HEK293 (cell line): ENCODE measurements at regions not wholly inside any gene's neighbourhood (a gene's known extent, or its start where the extent isn't known, plus 50 kb on each side); places are given as distances from the start of the nearest gene placed in this dataset.

ENCODE experiments used
- CTCF ChIA-PET: fragments of 350-600 bp; formaldehyde crosslinking; extraction: SDS; loops from one replicate; lab custom pipeline; 2021; ENCODE audit warnings: antibody characterized with exemption; lab: Yijun Ruan, JAX
- POLR2A ChIA-PET: fragments of 300-600 bp; formaldehyde crosslinking; extraction: SDS; loops from one replicate; lab custom pipeline; 2020; ENCODE audit warnings: antibody characterized with exemption, inconsistent platforms; lab: Yijun Ruan, JAX
- H3K27ac ChIP-seq: fragments of 200-500 bp; sonication (Bioruptor generic); 2 replicates; pipeline ENCODE4 v1.5.1; 2014; ENCODE audit warnings: low read depth, low read length, control low read depth, inconsistent platforms; ENCODE audit errors: extremely low read depth
- H3K36me3 ChIP-seq, 2 experiments: fragments of 200-500 bp in 1 of 2; sonication (Bioruptor generic) in 1 of 2; 1 replicate in 1 of 2; 2 replicates in 1 of 2; pipeline ENCODE4 v1.5.1; 2014 to 2017; ENCODE audit warnings: inconsistent platforms in 2 of 2, low read length in 2 of 2; ENCODE audit not compliant: control insufficient read depth in 2 of 2, insufficient read depth in 1 of 2
- H3K4me1 ChIP-seq: fragments of 200-500 bp; sonication (Bioruptor generic); 2 replicates; pipeline ENCODE4 v1.5.1; 2014; ENCODE audit warnings: mild to moderate bottlenecking, low read length, inconsistent platforms; ENCODE audit not compliant: control insufficient read depth, insufficient read depth
- H3K4me3 ChIP-seq: 2 replicates; pipeline ENCODE4 v1.5.1; 2011; ENCODE audit warnings: low read depth, mild to moderate bottlenecking, control low read depth, low read length, moderate library complexity
- H3K9me3 ChIP-seq: fragments of 200-500 bp; sonication (Bioruptor generic); 2 replicates; pipeline ENCODE4 v1.5.1; 2014; ENCODE audit warnings: low read depth, low read length, inconsistent platforms; ENCODE audit not compliant: control insufficient read depth, insufficient read depth
- GLI2 ChIP-seq: fragments of 450-650 bp; formaldehyde crosslinking; IDR thresholded peaks from 2 replicates; pipeline ENCODE4; 2017; ENCODE audit warnings: missing biosample characterization, missing genetic modification characterization, low read depth, borderline replicate concordance
- GLIS1 ChIP-seq: fragments of 450-650 bp; formaldehyde crosslinking; IDR thresholded peaks from 2 replicates; pipeline ENCODE4 v1.5.1; 2016; ENCODE audit warnings: missing biosample characterization, missing genetic modification characterization
- GLIS2 ChIP-seq: fragments of 450-650 bp; formaldehyde crosslinking; IDR thresholded peaks from 2 replicates; pipeline ENCODE4 v1.5.1; 2016; ENCODE audit warnings: missing biosample characterization, missing genetic modification characterization
- MZF1 ChIP-seq: fragments of 450-650 bp; formaldehyde crosslinking; IDR thresholded peaks from 2 replicates; pipeline ENCODE4 v1.5.1; 2017; ENCODE audit warnings: missing biosample characterization, missing genetic modification characterization, borderline replicate concordance
- SP7 ChIP-seq: fragments of 450-650 bp; formaldehyde crosslinking; IDR thresholded peaks from 2 replicates; pipeline ENCODE4 v1.5.1; 2016; ENCODE audit warnings: missing biosample characterization, missing genetic modification characterization
- ZBTB21 ChIP-seq: fragments of 450-650 bp; formaldehyde crosslinking; IDR thresholded peaks from 2 replicates; pipeline ENCODE4 v1.5.1; 2017; ENCODE audit warnings: missing biosample characterization, missing genetic modification characterization
- ZEB2 ChIP-seq: fragments of 450-650 bp; formaldehyde crosslinking; IDR thresholded peaks from 2 replicates; pipeline ENCODE4 v1.5.1; 2016; ENCODE audit warnings: missing biosample characterization, missing genetic modification characterization
- ZFHX2 ChIP-seq: fragments of 450-650 bp; formaldehyde crosslinking; conservative IDR thresholded peaks from 2 replicates; pipeline ENCODE4 v1.5.1; 2016; ENCODE audit warnings: missing biosample characterization, missing genetic modification characterization
- ZFP37 ChIP-seq: fragments of 450-650 bp; formaldehyde crosslinking; IDR thresholded peaks from 2 replicates; pipeline ENCODE4 v1.5.1; 2016; ENCODE audit warnings: missing biosample characterization, missing genetic modification characterization
- ZNF202 ChIP-seq: fragments of 450-650 bp; formaldehyde crosslinking; IDR thresholded peaks from 2 replicates; pipeline ENCODE4 v1.5.1; 2016; ENCODE audit warnings: missing biosample characterization, missing genetic modification characterization, borderline replicate concordance
- ZNF600 ChIP-seq: fragments of 450-650 bp; formaldehyde crosslinking; IDR thresholded peaks from 2 replicates; pipeline ENCODE4 v1.5.1; 2016; ENCODE audit warnings: missing biosample characterization, missing genetic modification characterization
- ZNF621 ChIP-seq: fragments of 450-650 bp; formaldehyde crosslinking; IDR thresholded peaks from 2 replicates; pipeline ENCODE4 v1.5.1; 2017; ENCODE audit warnings: missing biosample characterization, missing genetic modification characterization
- ZNF626 ChIP-seq: fragments of 450-650 bp; sonication (Bioruptor Pico); formaldehyde crosslinking; IDR thresholded peaks from 2 replicates; pipeline ENCODE4 v1.5.1; 2018; ENCODE audit warnings: missing biosample characterization, missing genetic modification characterization, inconsistent platforms
- ZNF654 ChIP-seq: fragments of 450-650 bp; formaldehyde crosslinking; IDR thresholded peaks from 2 replicates; pipeline ENCODE4 v1.5.1; 2016; ENCODE audit warnings: low read depth, missing biosample characterization, missing genetic modification characterization
- ZNF660 ChIP-seq: fragments of 450-650 bp; IDR thresholded peaks from 2 replicates; pipeline ENCODE4 v1.5.1; 2018; ENCODE audit warnings: missing biosample characterization, mild to moderate bottlenecking, missing genetic modification characterization
- ZNF670 ChIP-seq: fragments of 450-650 bp; formaldehyde crosslinking; IDR thresholded peaks from 2 replicates; pipeline ENCODE4 v1.5.1; 2016; ENCODE audit warnings: missing biosample characterization, missing genetic modification characterization, low read depth
- TF ChIP-seq, protein P1 (sequence below): fragments of 450-650 bp; formaldehyde crosslinking; IDR thresholded peaks from 2 replicates; pipeline ENCODE4 v1.5.1; 2016; ENCODE audit warnings: missing biosample characterization, missing genetic modification characterization
- TF ChIP-seq, protein P2 (sequence below): fragments of 450-650 bp; formaldehyde crosslinking; IDR thresholded peaks from 2 replicates; pipeline ENCODE4 v1.5.1; 2017; ENCODE audit warnings: missing biosample characterization, missing genetic modification characterization
- TF ChIP-seq, protein P3 (sequence below): fragments of 450-650 bp; formaldehyde crosslinking; IDR thresholded peaks from 2 replicates; pipeline ENCODE4 v1.5.1; 2016; ENCODE audit warnings: missing biosample characterization, missing genetic modification characterization
- TF ChIP-seq, protein P4 (sequence below): fragments of 450-650 bp; formaldehyde crosslinking; IDR thresholded peaks from 2 replicates; pipeline ENCODE4 v1.5.1; 2017; ENCODE audit warnings: missing biosample characterization, mild to moderate bottlenecking, missing genetic modification characterization, moderate library complexity
- TF ChIP-seq, protein P5 (sequence below): IDR thresholded peaks from 2 replicates; pipeline ENCODE4 v1.6.1; 2011; ENCODE audit warnings: mild to moderate bottlenecking, low read depth, low read length, borderline replicate concordance

DNA sequence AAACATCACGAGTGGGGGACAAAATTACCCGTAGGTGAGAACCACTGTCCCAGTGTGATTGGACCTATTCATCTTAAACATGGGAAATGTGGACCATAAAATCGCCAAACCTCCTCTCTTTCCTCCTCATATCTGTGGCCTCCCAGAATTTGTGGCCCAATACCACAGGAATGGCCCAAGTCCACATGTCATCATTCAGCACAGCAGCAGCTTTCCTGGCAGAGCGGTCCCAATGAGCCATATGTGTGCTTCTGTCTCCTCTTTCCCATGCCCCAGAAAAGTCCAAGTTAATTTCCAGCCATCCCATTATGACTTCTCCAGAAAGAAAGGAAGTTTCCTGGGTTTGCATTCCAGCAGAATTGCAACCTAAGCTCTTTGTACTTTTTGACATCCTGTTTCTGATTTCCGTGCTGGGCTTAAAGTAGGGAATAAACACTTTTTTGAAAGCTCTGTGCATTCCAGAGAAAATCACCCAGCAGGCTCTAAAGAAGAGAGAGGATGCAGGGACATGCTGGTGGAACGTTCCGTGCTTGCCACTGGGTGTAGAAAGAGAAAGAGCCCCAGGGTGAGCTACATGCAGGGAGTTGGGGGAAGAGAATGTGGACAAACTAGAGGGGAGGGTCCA lies 259.4 kb upstream of the PROK2 start (continued):
- TF ChIP-seq, protein P1, sequence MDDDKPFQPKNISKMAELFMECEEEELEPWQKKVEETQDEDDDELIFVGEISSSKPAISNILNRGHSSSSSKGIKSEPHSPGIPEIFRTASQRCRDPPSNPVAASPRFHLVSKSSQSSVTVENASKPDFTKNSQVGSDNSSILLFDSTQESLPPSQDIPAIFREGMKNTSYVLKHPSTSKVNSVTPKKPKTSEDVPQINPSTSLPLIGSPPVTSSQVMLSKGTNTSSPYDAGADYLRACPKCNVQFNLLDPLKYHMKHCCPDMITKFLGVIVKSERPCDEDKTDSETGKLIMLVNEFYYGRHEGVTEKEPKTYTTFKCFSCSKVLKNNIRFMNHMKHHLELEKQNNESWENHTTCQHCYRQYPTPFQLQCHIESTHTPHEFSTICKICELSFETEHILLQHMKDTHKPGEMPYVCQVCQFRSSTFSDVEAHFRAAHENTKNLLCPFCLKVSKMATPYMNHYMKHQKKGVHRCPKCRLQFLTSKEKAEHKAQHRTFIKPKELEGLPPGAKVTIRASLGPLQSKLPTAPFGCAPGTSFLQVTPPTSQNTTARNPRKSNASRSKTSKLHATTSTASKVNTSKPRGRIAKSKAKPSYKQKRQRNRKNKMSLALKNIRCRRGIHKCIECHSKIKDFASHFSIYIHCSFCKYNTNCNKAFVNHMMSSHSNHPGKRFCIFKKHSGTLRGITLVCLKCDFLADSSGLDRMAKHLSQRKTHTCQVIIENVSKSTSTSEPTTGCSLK, result no peak
- no peak for TF ChIP-seq ZBTB21
- TF ChIP-seq ZNF660 (tag by site-specific recombination), result no peak
- TF ChIP-seq ZEB2 (tag by site-specific recombination), result no peak
- no peak for TF ChIP-seq ZNF621
- no peak for TF ChIP-seq ZNF626
- TF ChIP-seq, protein P2, sequence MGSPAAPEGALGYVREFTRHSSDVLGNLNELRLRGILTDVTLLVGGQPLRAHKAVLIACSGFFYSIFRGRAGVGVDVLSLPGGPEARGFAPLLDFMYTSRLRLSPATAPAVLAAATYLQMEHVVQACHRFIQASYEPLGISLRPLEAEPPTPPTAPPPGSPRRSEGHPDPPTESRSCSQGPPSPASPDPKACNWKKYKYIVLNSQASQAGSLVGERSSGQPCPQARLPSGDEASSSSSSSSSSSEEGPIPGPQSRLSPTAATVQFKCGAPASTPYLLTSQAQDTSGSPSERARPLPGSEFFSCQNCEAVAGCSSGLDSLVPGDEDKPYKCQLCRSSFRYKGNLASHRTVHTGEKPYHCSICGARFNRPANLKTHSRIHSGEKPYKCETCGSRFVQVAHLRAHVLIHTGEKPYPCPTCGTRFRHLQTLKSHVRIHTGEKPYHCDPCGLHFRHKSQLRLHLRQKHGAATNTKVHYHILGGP (tag by site-specific recombination), result no peak
- no peak for TF ChIP-seq GLI2 (tag by site-specific recombination)
- TF ChIP-seq ZNF654 (tag by site-specific recombination), result no peak
- TF ChIP-seq MZF1 (tag by site-specific recombination), result no peak

DNA sequence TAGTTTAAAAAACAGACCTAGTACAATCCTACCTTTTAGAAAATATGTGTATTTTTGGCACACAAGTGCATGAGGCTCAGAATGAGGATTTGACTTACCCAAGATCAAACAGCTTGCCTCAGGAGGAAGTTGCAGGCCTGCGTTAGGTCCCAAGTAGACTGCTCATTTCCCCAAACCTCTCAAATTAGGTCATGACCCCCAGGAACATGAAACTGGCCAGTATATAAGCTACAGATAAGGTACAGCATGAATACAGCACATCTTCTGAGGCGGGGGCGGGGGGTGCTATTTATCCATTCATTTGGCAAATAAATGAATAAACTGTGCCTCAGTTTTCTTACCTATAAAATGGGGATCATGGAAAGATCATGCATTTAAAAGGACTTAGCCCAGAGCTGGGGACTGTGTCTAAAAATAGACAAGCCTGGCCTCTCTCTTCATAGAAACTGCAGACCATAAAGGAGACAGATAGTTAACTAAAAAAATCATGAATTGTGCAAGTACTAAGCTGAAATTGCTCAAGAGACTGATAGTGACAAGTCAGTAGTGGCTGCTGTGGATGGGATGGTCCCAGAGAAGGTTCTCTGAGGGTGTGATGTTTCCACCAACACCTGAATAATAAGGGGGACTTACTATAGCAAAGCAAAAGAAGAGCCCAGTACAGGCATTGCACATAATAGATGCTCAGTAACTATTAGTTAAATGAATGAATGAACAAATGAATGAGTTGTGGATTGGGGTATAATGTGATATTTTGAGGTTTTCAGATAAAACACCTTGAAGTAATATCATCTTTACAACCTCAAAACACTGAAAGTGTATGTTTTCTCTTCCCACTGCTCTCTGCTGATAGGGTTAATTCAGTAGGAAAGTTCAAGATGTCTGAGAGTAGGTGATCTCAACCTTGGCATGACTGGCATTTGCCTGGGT lies 258.5 kb upstream of the PROK2 start:
- Histone ChIP-seq H3K9me3 (no peaks in the 10 kb centered on the region), H3K27ac (no peak overlapping the region), H3K4me3 (no peak overlapping the region), H3K36me3 (no peaks in the 10 kb centered on the region), H3K4me1 (no peaks in the 10 kb centered on the region)
- ChIA-PET POLR2A (no interaction called here), CTCF (interaction anchor here (0.9 kb wide), 1 partner anchor 644 kb away, joined by 3 read pairs; no protein-coding TSS in a partner anchor)
- TF ChIP-seq SP7 (tag by site-specific recombination), result no peak
- TF ChIP-seq, protein P3, sequence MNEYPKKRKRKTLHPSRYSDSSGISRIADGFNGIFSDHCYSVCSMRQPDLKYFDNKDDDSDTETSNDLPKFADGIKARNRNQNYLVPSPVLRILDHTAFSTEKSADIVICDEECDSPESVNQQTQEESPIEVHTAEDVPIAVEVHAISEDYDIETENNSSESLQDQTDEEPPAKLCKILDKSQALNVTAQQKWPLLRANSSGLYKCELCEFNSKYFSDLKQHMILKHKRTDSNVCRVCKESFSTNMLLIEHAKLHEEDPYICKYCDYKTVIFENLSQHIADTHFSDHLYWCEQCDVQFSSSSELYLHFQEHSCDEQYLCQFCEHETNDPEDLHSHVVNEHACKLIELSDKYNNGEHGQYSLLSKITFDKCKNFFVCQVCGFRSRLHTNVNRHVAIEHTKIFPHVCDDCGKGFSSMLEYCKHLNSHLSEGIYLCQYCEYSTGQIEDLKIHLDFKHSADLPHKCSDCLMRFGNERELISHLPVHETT (tag by site-specific recombination), result no peak
- TF ChIP-seq ZEB2 (tag by site-specific recombination), result no peak
- no peak for TF ChIP-seq GLIS1 (tag by site-specific recombination)
- TF ChIP-seq ZFP37 (tag by site-specific recombination), result no peak
- TF ChIP-seq, protein P4, sequence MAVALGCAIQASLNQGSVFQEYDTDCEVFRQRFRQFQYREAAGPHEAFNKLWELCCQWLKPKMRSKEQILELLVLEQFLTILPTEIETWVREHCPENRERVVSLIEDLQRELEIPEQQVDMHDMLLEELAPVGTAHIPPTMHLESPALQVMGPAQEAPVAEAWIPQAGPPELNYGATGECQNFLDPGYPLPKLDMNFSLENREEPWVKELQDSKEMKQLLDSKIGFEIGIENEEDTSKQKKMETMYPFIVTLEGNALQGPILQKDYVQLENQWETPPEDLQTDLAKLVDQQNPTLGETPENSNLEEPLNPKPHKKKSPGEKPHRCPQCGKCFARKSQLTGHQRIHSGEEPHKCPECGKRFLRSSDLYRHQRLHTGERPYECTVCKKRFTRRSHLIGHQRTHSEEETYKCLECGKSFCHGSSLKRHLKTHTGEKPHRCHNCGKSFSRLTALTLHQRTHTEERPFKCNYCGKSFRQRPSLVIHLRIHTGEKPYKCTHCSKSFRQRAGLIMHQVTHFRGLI (tag by site-specific recombination), result no peak
- TF ChIP-seq GLIS2, result no peak
- no peak for TF ChIP-seq ZNF670 (tag by site-specific recombination)
- TF ChIP-seq, protein P5, sequence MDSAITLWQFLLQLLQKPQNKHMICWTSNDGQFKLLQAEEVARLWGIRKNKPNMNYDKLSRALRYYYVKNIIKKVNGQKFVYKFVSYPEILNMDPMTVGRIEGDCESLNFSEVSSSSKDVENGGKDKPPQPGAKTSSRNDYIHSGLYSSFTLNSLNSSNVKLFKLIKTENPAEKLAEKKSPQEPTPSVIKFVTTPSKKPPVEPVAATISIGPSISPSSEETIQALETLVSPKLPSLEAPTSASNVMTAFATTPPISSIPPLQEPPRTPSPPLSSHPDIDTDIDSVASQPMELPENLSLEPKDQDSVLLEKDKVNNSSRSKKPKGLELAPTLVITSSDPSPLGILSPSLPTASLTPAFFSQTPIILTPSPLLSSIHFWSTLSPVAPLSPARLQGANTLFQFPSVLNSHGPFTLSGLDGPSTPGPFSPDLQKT, result no peak
- TF ChIP-seq ZNF202 (tag by site-specific recombination), result no peak
- no peak for TF ChIP-seq ZFHX2
- no peak for TF ChIP-seq ZNF600 (tag by site-specific recombination)
